ENCODE measurements at regions not wholly inside any gene's neighbourhood (a gene's known extent, or its start where the extent isn't known, plus 50 kb on each side); places are given as distances from the start of the nearest gene placed in this dataset.

DNA sequence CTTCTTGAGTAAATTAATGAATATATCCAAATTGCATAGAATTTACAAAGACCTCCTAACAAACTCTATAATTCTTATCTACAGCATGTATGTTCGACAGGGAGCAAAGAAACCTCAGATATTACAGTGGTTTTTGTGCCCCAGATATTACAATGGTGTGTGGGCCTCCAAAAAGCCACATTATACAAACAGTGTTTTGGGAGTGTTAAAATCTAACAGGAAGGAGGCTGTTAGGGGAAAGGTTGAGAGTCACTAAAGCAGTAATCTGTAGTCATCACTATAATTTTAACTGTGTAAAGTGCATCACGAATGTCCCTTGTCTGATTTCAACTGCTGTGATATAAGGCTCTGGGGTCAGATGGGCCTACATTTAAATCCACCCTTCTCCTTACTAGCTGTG, 400.2 kb upstream of the C16orf82 start:
- TF ChIP-seq, protein P1, sequence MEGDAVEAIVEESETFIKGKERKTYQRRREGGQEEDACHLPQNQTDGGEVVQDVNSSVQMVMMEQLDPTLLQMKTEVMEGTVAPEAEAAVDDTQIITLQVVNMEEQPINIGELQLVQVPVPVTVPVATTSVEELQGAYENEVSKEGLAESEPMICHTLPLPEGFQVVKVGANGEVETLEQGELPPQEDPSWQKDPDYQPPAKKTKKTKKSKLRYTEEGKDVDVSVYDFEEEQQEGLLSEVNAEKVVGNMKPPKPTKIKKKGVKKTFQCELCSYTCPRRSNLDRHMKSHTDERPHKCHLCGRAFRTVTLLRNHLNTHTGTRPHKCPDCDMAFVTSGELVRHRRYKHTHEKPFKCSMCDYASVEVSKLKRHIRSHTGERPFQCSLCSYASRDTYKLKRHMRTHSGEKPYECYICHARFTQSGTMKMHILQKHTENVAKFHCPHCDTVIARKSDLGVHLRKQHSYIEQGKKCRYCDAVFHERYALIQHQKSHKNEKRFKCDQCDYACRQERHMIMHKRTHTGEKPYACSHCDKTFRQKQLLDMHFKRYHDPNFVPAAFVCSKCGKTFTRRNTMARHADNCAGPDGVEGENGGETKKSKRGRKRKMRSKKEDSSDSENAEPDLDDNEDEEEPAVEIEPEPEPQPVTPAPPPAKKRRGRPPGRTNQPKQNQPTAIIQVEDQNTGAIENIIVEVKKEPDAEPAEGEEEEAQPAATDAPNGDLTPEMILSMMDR (IDR thresholded peaks at IDR 0.05; ENCODE audit: unreplicated experiment in 3 of 3), result no peak
- Mint-ChIP-seq H3K9me3 (no peaks in the 10 kb centered on the region), H3K4me3 (no peak overlapping the region), H3K36me3 (ENCODE audit: low read depth) (no peaks in the 10 kb centered on the region), H3K27ac (no peak overlapping the region), H3K27me3 (ENCODE audit: low read depth) (peaks cover 29% of the 10 kb centered on the region), H3K4me1 (peaks cover 12% of the 10 kb centered on the region)

DNA sequence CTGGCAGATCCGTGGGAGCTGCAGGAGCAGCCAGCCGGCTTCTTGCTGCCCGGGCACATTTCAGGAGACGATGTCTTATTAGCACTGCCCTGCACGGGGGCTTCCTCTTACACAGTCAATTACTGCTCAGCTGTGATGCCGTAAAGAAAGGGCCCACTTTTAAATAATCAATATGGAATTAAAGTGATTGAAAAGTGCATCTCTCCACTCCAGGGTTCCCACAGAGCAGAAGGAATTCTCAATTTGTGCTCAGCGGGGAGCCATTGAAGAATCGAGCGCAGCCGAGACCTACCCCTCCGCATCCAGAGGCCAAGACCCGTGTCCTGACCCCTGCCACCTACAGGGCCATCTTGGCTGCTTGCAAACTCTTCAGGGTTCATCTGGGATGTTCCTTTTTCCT, 399.4 kb upstream of the C16orf82 start:
- Mint-ChIP-seq H3K36me3 (ENCODE audit: low read depth) (no peaks in the 10 kb centered on the region), H3K27me3 (ENCODE audit: low read depth) (peaks cover 29% of the 10 kb centered on the region), H3K4me1 (peaks cover 15% of the 10 kb centered on the region), H3K4me3 (no peak overlapping the region), H3K9me3 (no peaks in the 10 kb centered on the region), H3K27ac (no peak overlapping the region)
- TF ChIP-seq, protein P1 (IDR thresholded peaks at IDR 0.05; ENCODE audit: unreplicated experiment in 3 of 3), result no peak

DNA sequence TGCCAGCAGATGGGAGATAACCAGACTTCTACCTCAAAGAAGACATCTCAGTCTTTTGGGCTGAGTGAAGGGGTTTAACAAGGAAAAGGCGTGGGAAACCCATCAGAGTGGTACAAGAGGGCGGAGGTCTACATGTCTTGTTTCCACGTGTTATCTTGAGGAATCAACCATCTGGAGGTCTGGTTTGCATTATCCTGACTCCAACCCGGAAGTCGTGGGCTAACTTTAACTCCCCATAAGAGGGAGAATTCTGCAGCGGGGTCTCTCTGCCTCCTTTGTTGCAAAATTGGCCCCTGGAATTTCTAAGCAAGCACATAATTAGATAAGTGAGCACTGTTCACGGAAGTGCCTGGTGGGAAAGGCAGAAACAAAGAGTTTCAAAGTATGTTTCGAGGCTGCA, 398.7 kb upstream of the C16orf82 start:
- TF ChIP-seq, protein P1 (IDR thresholded peaks at IDR 0.05; ENCODE audit: unreplicated experiment in 3 of 3), result no peak
- Mint-ChIP-seq H3K27ac (no peak overlapping the region), H3K4me1 (peaks cover 17% of the 10 kb centered on the region), H3K27me3 (ENCODE audit: low read depth) (peaks cover 29% of the 10 kb centered on the region), H3K9me3 (no peaks in the 10 kb centered on the region), H3K4me3 (no peak overlapping the region), H3K36me3 (ENCODE audit: low read depth) (no peaks in the 10 kb centered on the region)

DNA sequence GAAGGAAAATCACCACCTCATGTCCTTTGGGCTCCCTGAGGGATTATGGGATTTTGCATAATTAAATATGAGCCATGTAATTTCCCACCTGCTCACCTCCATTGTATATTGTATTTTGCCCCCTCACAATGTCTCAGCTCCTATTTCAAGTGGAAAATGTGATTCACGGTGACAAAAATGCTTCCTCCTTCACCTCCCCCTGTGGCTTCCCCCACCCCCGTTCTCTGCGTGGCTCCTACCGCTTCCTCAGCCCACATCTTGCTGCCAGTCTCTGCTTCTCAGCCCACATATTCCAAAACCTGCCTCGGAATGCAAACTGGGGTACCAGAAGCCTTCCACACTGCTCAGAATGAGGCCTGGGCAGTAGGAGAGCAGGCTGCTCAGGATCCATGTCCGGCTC, 394.5 kb upstream of the C16orf82 start:
- peaks cover 5% of the 10 kb centered on the region for H3K4me1 Mint-ChIP-seq
- no peaks in the 10 kb centered on the region for H3K9me3 Mint-ChIP-seq
- peak overlapping the region in 1 of 3 experiments; percentile 21 for H3K27ac Mint-ChIP-seq
- TF ChIP-seq, protein P1 (IDR thresholded peaks at IDR 0.05; ENCODE audit: unreplicated experiment in 3 of 3), result no peak
- no peak overlapping the region for H3K4me3 Mint-ChIP-seq
- no peaks in the 10 kb centered on the region for H3K36me3 Mint-ChIP-seq (ENCODE audit: low read depth)
- H3K27me3 Mint-ChIP-seq (ENCODE audit: low read depth), result peaks cover 15% of the 10 kb centered on the region

DNA sequence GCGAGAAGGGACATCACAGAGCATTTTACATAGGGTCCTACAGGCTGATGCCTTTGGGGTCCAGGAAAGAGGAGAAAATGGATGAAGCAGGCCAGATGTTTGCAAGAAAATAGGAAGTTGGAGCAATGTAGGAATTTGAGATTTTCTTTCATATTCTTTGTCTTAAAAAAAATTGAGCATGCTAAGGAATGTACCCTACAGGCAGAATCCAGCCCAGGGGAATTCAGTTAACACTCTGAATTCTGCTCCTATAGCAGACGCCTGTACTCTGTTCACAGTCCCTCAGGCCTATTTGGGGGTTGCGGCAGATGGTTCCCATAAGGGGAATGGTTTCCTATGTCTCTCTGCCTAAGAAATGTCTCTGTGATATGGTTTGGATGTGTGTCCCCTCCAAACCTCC, 393.7 kb upstream of the C16orf82 start:
- Mint-ChIP-seq H3K27me3 (ENCODE audit: low read depth) (peaks cover 12% of the 10 kb centered on the region), H3K36me3 (ENCODE audit: low read depth) (no peaks in the 10 kb centered on the region), H3K4me3 (no peak overlapping the region), H3K9me3 (no peaks in the 10 kb centered on the region), H3K4me1 (peaks cover 5% of the 10 kb centered on the region), H3K27ac (no peak overlapping the region)
- TF ChIP-seq, protein P1 (IDR thresholded peaks at IDR 0.05; ENCODE audit: unreplicated experiment in 3 of 3), result no peak

DNA sequence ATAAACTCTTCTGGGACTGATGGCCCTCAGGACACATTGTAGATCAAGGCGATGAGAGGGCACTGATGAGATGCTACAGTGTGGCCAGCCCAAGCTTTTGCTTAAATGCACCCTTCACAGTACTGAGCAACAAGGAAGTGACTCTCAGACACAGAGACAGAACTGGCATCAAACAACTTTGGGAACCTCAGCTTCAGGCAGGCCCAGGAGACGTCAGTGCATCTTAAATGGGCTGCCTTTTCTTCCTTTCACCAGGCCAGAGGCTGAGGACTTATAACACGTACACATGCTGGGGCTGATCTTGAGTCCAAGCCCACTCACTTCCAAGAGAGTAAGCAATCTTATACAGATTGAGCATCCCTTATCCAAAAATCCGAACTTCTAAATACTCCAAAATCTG, 386.1 kb upstream of the C16orf82 start:
- H3K9me3 Mint-ChIP-seq, result no peaks in the 10 kb centered on the region
- no peaks in the 10 kb centered on the region for H3K36me3 Mint-ChIP-seq (ENCODE audit: low read depth)
- no peak overlapping the region for H3K4me3 Mint-ChIP-seq
- no peak overlapping the region for H3K27ac Mint-ChIP-seq
- TF ChIP-seq, protein P1 (IDR thresholded peaks at IDR 0.05; ENCODE audit: unreplicated experiment in 3 of 3), result no peak
- peaks cover 3% of the 10 kb centered on the region for H3K27me3 Mint-ChIP-seq (ENCODE audit: low read depth)
- no peaks in the 10 kb centered on the region for H3K4me1 Mint-ChIP-seq
